CD14-positive monocyte (primary cell): ENCODE measurements at regions not wholly inside any gene's neighbourhood (a gene's known extent, or its start where the extent isn't known, plus 50 kb on each side); places are given as distances from the start of the nearest gene placed in this dataset.

Experiments
- DNase-seq, 3 donors: peaks; one replicate each; pipeline ENCODE4 v3.0.0-alpha.2; 2011 to 2022
- H2AFZ ChIP-seq: 2 replicates; pipeline ENCODE4 v1.6.0; 2012; ENCODE audit warnings: mild to moderate bottlenecking, low read depth, low read length, inconsistent platforms; ENCODE audit not compliant: insufficient read depth, poor library complexity, severe bottlenecking
- H3K27ac ChIP-seq, 2 donors: 1 replicate in 1 of 2; 2 replicates in 1 of 2; pipeline ENCODE4 v1.5.1; 2012 to 2013; ENCODE audit warnings: low read length in 2 of 2, control low read depth in 1 of 2, inconsistent platforms in 1 of 2, low read depth in 1 of 2, mild to moderate bottlenecking in 1 of 2
- H3K27me3 ChIP-seq, 2 donors: one replicate each; pipeline versions ENCODE4 v1.6.0 to v1.6.1; 2011 to 2013; ENCODE audit warnings: low read length in 2 of 2; ENCODE audit not compliant: control insufficient read depth in 2 of 2, insufficient read depth in 2 of 2
- H3K36me3 ChIP-seq, 2 donors: replicated peaks in 1 of 2; 1 replicate in 1 of 2; 2 replicates in 1 of 2; pipeline versions ENCODE4 v1.5.1 to v1.6.1; 2012 to 2013; ENCODE audit warnings: low read length in 2 of 2, control low read depth in 1 of 2, inconsistent platforms in 1 of 2, mild to moderate bottlenecking in 1 of 2; ENCODE audit not compliant: insufficient read depth in 2 of 2, control insufficient read depth in 1 of 2
- H3K4me1 ChIP-seq, 2 donors: 1 replicate in 1 of 2; 2 replicates in 1 of 2; pipeline versions ENCODE4 v1.5.1 to v1.6.1; 2012 to 2013; ENCODE audit warnings: low read length in 2 of 2, control low read depth in 1 of 2, inconsistent platforms in 1 of 2, mild to moderate bottlenecking in 1 of 2, moderate library complexity in 1 of 2; ENCODE audit not compliant: insufficient read depth in 2 of 2, control insufficient read depth in 1 of 2
- H3K4me2 ChIP-seq: replicated peaks from 2 replicates; pipeline ENCODE3; 2012; ENCODE audit warnings: low read length, moderate library complexity, mild to moderate bottlenecking; ENCODE audit not compliant: poor library complexity, severe bottlenecking; ENCODE audit errors: extremely low read depth
- H3K4me3 ChIP-seq, 3 experiments: fragments of 200-600 bp in 1 of 3; sonication (generic) in 1 of 3; replicated peaks in 1 of 3; 1 replicate in 2 of 3; 2 replicates in 1 of 3; pipeline ENCODE4 v1.5.1; 2011 to 2013; ENCODE audit warnings: low read length in 3 of 3, mild to moderate bottlenecking in 3 of 3, control low read depth in 2 of 3, low read depth in 2 of 3, inconsistent platforms in 1 of 3, moderate library complexity in 1 of 3
- H3K79me2 ChIP-seq: 2 replicates; pipeline ENCODE4 v1.6.0; 2012; ENCODE audit warnings: mild to moderate bottlenecking, control low read depth, inconsistent platforms, low read length, moderate library complexity; ENCODE audit not compliant: insufficient read depth
- H3K9ac ChIP-seq: 2 replicates; pipeline ENCODE4 v1.6.0; 2017; ENCODE audit warnings: low read length, mild to moderate bottlenecking; ENCODE audit not compliant: insufficient read depth, poor library complexity, severe bottlenecking
- H3K9me3 ChIP-seq, 2 donors: replicated peaks in 1 of 2; 1 replicate in 1 of 2; 2 replicates in 1 of 2; pipeline versions ENCODE4 v1.5.1 to v1.6.1; 2012 to 2013; ENCODE audit warnings: low read length in 2 of 2, control low read depth in 1 of 2; ENCODE audit not compliant: control insufficient read depth in 1 of 2, insufficient read depth in 1 of 2
- H4K20me1 ChIP-seq: 2 replicates; pipeline ENCODE4 v1.6.0; 2012; ENCODE audit warnings: mild to moderate bottlenecking, low read length, control low read depth, moderate library complexity; ENCODE audit not compliant: insufficient read depth
- H3K27ac Mint-ChIP-seq, 7 donors: one replicate each; pipeline ENCODE4 v1.8.0; 2020; ENCODE audit warnings: mild to moderate bottlenecking in 7 of 7, mixed read lengths in 7 of 7, moderate library complexity in 6 of 7, inconsistent platforms in 2 of 7
- H3K27me3 Mint-ChIP-seq, 3 donors: one replicate each; pipeline ENCODE4 v1.8.0; 2021 to 2022; ENCODE audit warnings: low read depth in 3 of 3, mild to moderate bottlenecking in 3 of 3, mixed read lengths in 3 of 3, moderate library complexity in 3 of 3, inconsistent platforms in 1 of 3
- H3K36me3 Mint-ChIP-seq, 2 donors: one replicate each; pipeline ENCODE4 v1.8.0; 2020; ENCODE audit warnings: mixed read lengths in 2 of 2, inconsistent platforms in 1 of 2, mild to moderate bottlenecking in 1 of 2
- H3K4me1 Mint-ChIP-seq: one replicate; pipeline ENCODE4 v1.8.0; 2020; ENCODE audit warnings: mild to moderate bottlenecking, mixed read lengths
- H3K4me3 Mint-ChIP-seq, 2 donors: one replicate each; pipeline ENCODE4 v1.8.0; 2020; ENCODE audit warnings: mild to moderate bottlenecking in 2 of 2, mixed read lengths in 2 of 2, moderate library complexity in 1 of 2
- H3K9me3 Mint-ChIP-seq, 7 donors: one replicate each; pipeline ENCODE4 v1.8.0; 2020 to 2022; ENCODE audit warnings: mixed read lengths in 7 of 7, mild to moderate bottlenecking in 6 of 7, moderate library complexity in 6 of 7, inconsistent platforms in 2 of 7
- WGBS: methylation state at CpG from one replicate; pipeline ENCODE4 v1.1.5; 2013; ENCODE audit warnings: missing lambda C conversion rate; ENCODE audit not compliant: insufficient coverage; 5-methylcytosine and 5-hydroxymethylcytosine counted together
- intact Hi-C, 2 donors: fragments of 100-400 bp; cut with micrococcal nuclease; formaldehyde crosslinking; loops; one replicate each; pipeline versions ENCODE4 v1.15.0 to v1.15.1; 2023
- TF ChIP-seq, protein P1 (sequence below): fragments of 200-600 bp; IDR thresholded peaks from one replicate; pipeline ENCODE4 v1.8.0; 2022; ENCODE audit warnings: antibody characterized with exemption, mild to moderate bottlenecking

DNA sequence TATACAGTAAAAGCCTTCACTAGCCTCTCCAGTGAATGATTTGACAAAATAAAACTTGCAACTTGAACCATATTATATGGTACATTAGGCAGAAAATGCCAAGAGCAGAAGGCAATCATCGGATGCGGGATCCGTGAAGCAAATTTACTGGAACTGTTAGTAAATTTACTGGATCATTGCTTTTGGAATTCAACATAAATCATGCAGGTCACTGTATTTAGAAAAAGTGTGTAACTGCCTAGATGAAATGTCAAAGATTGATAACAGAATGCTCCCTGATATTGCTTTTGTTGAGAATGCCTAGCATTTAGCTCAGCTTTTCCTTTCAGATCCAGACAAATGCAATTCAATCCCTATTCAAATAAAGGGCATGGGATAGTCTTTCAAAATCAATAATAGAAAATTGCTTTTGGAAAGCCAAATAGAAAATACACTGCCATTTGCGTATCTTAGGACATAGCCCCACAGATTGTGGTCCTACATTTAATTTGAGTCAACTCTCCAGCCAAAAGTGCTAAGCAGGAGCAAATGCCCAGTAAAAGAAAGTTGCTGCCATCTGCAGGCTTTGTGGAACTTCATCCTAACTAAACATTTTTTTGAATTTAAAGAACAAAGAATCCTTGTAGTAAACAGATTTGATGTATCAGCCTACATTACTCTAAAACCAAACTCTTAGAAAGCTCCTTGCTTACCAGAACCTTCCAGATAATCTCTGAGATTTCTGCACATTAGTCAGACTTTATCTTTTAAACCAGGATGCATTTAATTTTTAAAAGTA is 109.5 kb upstream of the HSF2 start:
- H3K9me3 ChIP-seq: no peaks in the 10 kb centered on the region
- H3K27me3 Mint-ChIP-seq: peaks cover 0 to 2% (median 0%) of the 10 kb centered on the region in 3 donors

DNA sequence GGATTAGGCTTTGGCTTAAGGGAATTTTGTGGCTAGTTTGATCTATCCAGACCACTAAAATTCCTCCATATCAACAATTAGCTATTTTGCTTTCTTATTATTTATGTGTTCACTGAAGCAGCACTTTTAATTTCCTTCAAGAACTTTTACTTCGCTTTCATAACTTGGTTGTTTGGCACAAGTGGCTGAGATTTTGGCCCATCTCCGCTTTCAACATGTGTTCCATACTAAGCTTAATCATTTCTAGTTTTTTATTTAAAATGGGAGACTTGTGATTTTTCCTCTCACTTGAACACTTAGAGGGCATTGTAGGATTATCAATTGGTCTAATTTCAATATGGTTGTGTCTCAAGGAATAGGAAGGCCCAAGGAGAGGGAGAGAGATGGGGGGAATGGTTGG is 102.4 kb upstream of the HSF2 start:
- intact Hi-C loops: no loop called here
- Histone ChIP-seq H2AFZ (no peak overlapping the region), H3K27me3 (no peaks in the 10 kb centered on the region), H3K79me2 (no peaks in the 10 kb centered on the region), H3K9ac (no peak overlapping the region), H3K4me3 (no peak overlapping the region), H3K4me1 (no peaks in the 10 kb centered on the region), H4K20me1 (no peaks in the 10 kb centered on the region), H3K4me2 (no peak overlapping the region), H3K36me3 (no peaks in the 10 kb centered on the region), H3K9me3 (no peaks in the 10 kb centered on the region), H3K27ac (no peak overlapping the region)
- no peak overlapping the region for H3K4me3 Mint-ChIP-seq
- H3K27ac Mint-ChIP-seq: no peak overlapping the region
- peaks cover 0 to 1% (median 0%) of the 10 kb centered on the region in 7 donors for H3K9me3 Mint-ChIP-seq
- DNase-seq: no peak
- TF ChIP-seq, protein P1, sequence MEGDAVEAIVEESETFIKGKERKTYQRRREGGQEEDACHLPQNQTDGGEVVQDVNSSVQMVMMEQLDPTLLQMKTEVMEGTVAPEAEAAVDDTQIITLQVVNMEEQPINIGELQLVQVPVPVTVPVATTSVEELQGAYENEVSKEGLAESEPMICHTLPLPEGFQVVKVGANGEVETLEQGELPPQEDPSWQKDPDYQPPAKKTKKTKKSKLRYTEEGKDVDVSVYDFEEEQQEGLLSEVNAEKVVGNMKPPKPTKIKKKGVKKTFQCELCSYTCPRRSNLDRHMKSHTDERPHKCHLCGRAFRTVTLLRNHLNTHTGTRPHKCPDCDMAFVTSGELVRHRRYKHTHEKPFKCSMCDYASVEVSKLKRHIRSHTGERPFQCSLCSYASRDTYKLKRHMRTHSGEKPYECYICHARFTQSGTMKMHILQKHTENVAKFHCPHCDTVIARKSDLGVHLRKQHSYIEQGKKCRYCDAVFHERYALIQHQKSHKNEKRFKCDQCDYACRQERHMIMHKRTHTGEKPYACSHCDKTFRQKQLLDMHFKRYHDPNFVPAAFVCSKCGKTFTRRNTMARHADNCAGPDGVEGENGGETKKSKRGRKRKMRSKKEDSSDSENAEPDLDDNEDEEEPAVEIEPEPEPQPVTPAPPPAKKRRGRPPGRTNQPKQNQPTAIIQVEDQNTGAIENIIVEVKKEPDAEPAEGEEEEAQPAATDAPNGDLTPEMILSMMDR: no peak
- no peaks in the 10 kb centered on the region for H3K36me3 Mint-ChIP-seq
- peaks cover 0 to 2% (median 1%) of the 10 kb centered on the region in 3 donors for H3K27me3 Mint-ChIP-seq
- no peaks in the 10 kb centered on the region for H3K4me1 Mint-ChIP-seq
- no CpG with 5 or more reads among the region's 2 CpGs for WGBS

More for the DNA sequence above, 109.5 kb upstream of the HSF2 start:
- H3K4me1 Mint-ChIP-seq: no peaks in the 10 kb centered on the region
- Histone ChIP-seq H3K4me3 (no peak overlapping the region), H3K36me3 (no peaks in the 10 kb centered on the region), H3K79me2 (no peaks in the 10 kb centered on the region), H3K4me1 (no peaks in the 10 kb centered on the region), H2AFZ (no peak overlapping the region), H3K27ac (no peak overlapping the region), H4K20me1 (no peaks in the 10 kb centered on the region), H3K9ac (no peak overlapping the region), H3K27me3 (no peaks in the 10 kb centered on the region), H3K4me2 (no peak overlapping the region)
- TF ChIP-seq, protein P1: no peak
- H3K4me3 Mint-ChIP-seq: no peak overlapping the region
- H3K9me3 Mint-ChIP-seq: no peaks in the 10 kb centered on the region
- no peak overlapping the region for H3K27ac Mint-ChIP-seq
- no peaks in the 10 kb centered on the region for H3K36me3 Mint-ChIP-seq
- WGBS: 100% methylated on average over 1 of the region's 4 CpGs
- intact Hi-C loops: no loop called here
- DNase-seq: no peak
